GDM1 (cell line): ENCODE measurements at regions not wholly inside any gene's neighbourhood (a gene's known extent, or its start where the extent isn't known, plus 50 kb on each side); places are given as distances from the start of the nearest gene placed in this dataset.
A peak's percentile ranks its signal among the peaks of the same experiment; 100 is the strongest.
"Not testable (repeated sequence)": the region's sequence is repeated elsewhere in the genome, so short reads cannot be mapped to it uniquely, and the experiment has no call there.

Experiments
- DNase-seq: peaks from one replicate; lab custom pipeline; 2025; lab: John Stamatoyannopoulos, UW

GRCh38 chr2:58612973-58613372 lies 371.8 kb upstream of the FANCL start:
- no peak for DNase-seq

- no peak for DNase-seq
Observed at GRCh38 chr2:58609326-58609725, 368.2 kb upstream of the FANCL start.

GRCh38 chr2:58608146-58608545 lies 367.0 kb upstream of the FANCL start:
- no peak for DNase-seq

- DNase-seq, result no peak
Observed at GRCh38 chr2:58607448-58607847, 366.3 kb upstream of the FANCL start.

- peak; percentile 6 for DNase-seq
Observed at GRCh38 chr2:58606799-58607198, 365.7 kb upstream of the FANCL start.

GRCh38 chr2:58604096-58604495 lies 363.0 kb upstream of the FANCL start:
- DNase-seq, result no peak

GRCh38 chr2:58601017-58601416 lies 359.9 kb upstream of the FANCL start:
- DNase-seq, result no peak

GRCh38 chr2:58598171-58598570 lies 357.0 kb upstream of the FANCL start:
- DNase-seq, result no peak

- no peak for DNase-seq
Observed at GRCh38 chr2:58595714-58596113, 354.6 kb upstream of the FANCL start.

GRCh38 chr2:58594762-58595161 lies 353.6 kb upstream of the FANCL start:
- DNase-seq, result no peak

- no peak for DNase-seq
Observed at GRCh38 chr2:58594175-58594574, 353.1 kb upstream of the FANCL start.

GRCh38 chr2:58586178-58586577 lies 345.1 kb upstream of the FANCL start:
- DNase-seq, result not testable (repeated sequence)

GRCh38 chr2:58585233-58585632 lies 344.1 kb upstream of the FANCL start:
- DNase-seq, result no peak

- DNase-seq, result no peak
Observed at GRCh38 chr2:58584606-58585118, 343.5 kb upstream of the FANCL start.

GRCh38 chr2:58578276-58578675 lies 337.2 kb upstream of the FANCL start:
- no peak for DNase-seq

GRCh38 chr2:58574873-58575272 lies 333.7 kb upstream of the FANCL start:
- no peak for DNase-seq

GRCh38 chr2:58572731-58573130 lies 331.6 kb upstream of the FANCL start:
- no peak for DNase-seq

GRCh38 chr2:58571181-58571852 lies 330.2 kb upstream of the FANCL start:
- DNase-seq, result peak; percentile 78

- DNase-seq, result no peak
Observed at GRCh38 chr2:58569475-58570185, 328.5 kb upstream of the FANCL start.

GRCh38 chr2:58568901-58569300 lies 327.8 kb upstream of the FANCL start:
- DNase-seq, result no peak

GRCh38 chr2:58562276-58562675 lies 321.2 kb upstream of the FANCL start:
- no peak for DNase-seq

- no peak for DNase-seq
Observed at GRCh38 chr2:58560531-58560930, 319.4 kb upstream of the FANCL start.

GRCh38 chr2:58558881-58559280 lies 317.8 kb upstream of the FANCL start:
- no peak for DNase-seq

GRCh38 chr2:58557176-58557575 lies 316.1 kb upstream of the FANCL start:
- DNase-seq, result no peak
